ENCODE measurements at regions not wholly inside any gene's neighbourhood (a gene's known extent, or its start where the extent isn't known, plus 50 kb on each side); places are given as distances from the start of the nearest gene placed in this dataset.
"Not testable (repeated sequence)": the region's sequence is repeated elsewhere in the genome, so short reads cannot be mapped to it uniquely, and the experiment has no call there.

GRCh38 chr3:107911337-107912000 lies 179.4 kb downstream of the CD47 start:
- no peaks in the 10 kb centered on the region for H3K36me3 Mint-ChIP-seq (ENCODE audit: low read depth)
- H3K27me3 Mint-ChIP-seq (ENCODE audit: low read depth): no peaks in the 10 kb centered on the region
- no peaks in the 10 kb centered on the region for H3K9me3 Mint-ChIP-seq
- DNase-seq (ENCODE audit: low read depth, low spot score): no peak
- H3K4me3 Mint-ChIP-seq: no peak overlapping the region
- TF ChIP-seq CTCF (conservative IDR thresholded peaks at IDR 0.05): no peak
- no peak overlapping the region for H3K27ac Mint-ChIP-seq (ENCODE audit: unreplicated experiment)
- H3K4me1 Mint-ChIP-seq: no peaks in the 10 kb centered on the region

- no peak for TF ChIP-seq CTCF (conservative IDR thresholded peaks at IDR 0.05)
- Mint-ChIP-seq H3K27me3 (ENCODE audit: low read depth) (no peaks in the 10 kb centered on the region), H3K4me1 (no peaks in the 10 kb centered on the region), H3K9me3 (no peaks in the 10 kb centered on the region), H3K27ac (ENCODE audit: unreplicated experiment) (no peak overlapping the region), H3K36me3 (ENCODE audit: low read depth) (no peaks in the 10 kb centered on the region), H3K4me3 (no peak overlapping the region)
- no peak for DNase-seq (ENCODE audit: low read depth, low spot score)
These were observed 180.0 kb downstream of the CD47 start for GRCh38 chr3:107910713-107911259.

- not testable (repeated sequence) for H3K27me3 Mint-ChIP-seq (ENCODE audit: low read depth); DNase-seq (ENCODE audit: low read depth, low spot score); H3K4me1 Mint-ChIP-seq; H3K4me3 Mint-ChIP-seq; H3K27ac Mint-ChIP-seq (ENCODE audit: unreplicated experiment); H3K9me3 Mint-ChIP-seq; H3K36me3 Mint-ChIP-seq (ENCODE audit: low read depth)
These were observed 181.2 kb downstream of the CD47 start for GRCh38 chr3:107909583-107909982.

- no peak for TF ChIP-seq CTCF (conservative IDR thresholded peaks at IDR 0.05)
- H3K27me3 Mint-ChIP-seq (ENCODE audit: low read depth): no peaks in the 10 kb centered on the region
- H3K4me3 Mint-ChIP-seq: no peak overlapping the region
- peaks cover 1% of the 10 kb centered on the region for H3K9me3 Mint-ChIP-seq
- DNase-seq (ENCODE audit: low read depth, low spot score): no peak
- H3K27ac Mint-ChIP-seq (ENCODE audit: unreplicated experiment): no peak overlapping the region
- H3K36me3 Mint-ChIP-seq (ENCODE audit: low read depth): peaks cover 1% of the 10 kb centered on the region
- no peaks in the 10 kb centered on the region for H3K4me1 Mint-ChIP-seq
These were observed 182.8 kb downstream of the CD47 start for GRCh38 chr3:107907996-107908395.

GRCh38 chr3:107904536-107905066 lies 186.2 kb downstream of the CD47 start:
- no peak for DNase-seq (ENCODE audit: low read depth, low spot score)
- H3K9me3 Mint-ChIP-seq: peaks cover 6% of the 10 kb centered on the region
- no peak for TF ChIP-seq CTCF (conservative IDR thresholded peaks at IDR 0.05)
- H3K4me3 Mint-ChIP-seq: no peak overlapping the region
- no peak overlapping the region for H3K27ac Mint-ChIP-seq (ENCODE audit: unreplicated experiment)
- H3K36me3 Mint-ChIP-seq (ENCODE audit: low read depth): peaks cover 3% of the 10 kb centered on the region
- no peaks in the 10 kb centered on the region for H3K4me1 Mint-ChIP-seq
- no peaks in the 10 kb centered on the region for H3K27me3 Mint-ChIP-seq (ENCODE audit: low read depth)

- TF ChIP-seq CTCF (conservative IDR thresholded peaks at IDR 0.05): no peak
- no peak overlapping the region for H3K27ac Mint-ChIP-seq (ENCODE audit: unreplicated experiment)
- H3K27me3 Mint-ChIP-seq (ENCODE audit: low read depth): no peaks in the 10 kb centered on the region
- H3K4me3 Mint-ChIP-seq: no peak overlapping the region
- peaks cover 3% of the 10 kb centered on the region for H3K36me3 Mint-ChIP-seq (ENCODE audit: low read depth)
- H3K4me1 Mint-ChIP-seq: peaks cover 8% of the 10 kb centered on the region
- DNase-seq (ENCODE audit: low read depth, low spot score): no peak
- H3K9me3 Mint-ChIP-seq: peaks cover 6% of the 10 kb centered on the region
These were observed 190.7 kb downstream of the CD47 start for GRCh38 chr3:107899990-107900651.
